ENCODE measurements at regions not wholly inside any gene's neighbourhood (a gene's known extent, or its start where the extent isn't known, plus 50 kb on each side); places are given as distances from the start of the nearest gene placed in this dataset.

DNA sequence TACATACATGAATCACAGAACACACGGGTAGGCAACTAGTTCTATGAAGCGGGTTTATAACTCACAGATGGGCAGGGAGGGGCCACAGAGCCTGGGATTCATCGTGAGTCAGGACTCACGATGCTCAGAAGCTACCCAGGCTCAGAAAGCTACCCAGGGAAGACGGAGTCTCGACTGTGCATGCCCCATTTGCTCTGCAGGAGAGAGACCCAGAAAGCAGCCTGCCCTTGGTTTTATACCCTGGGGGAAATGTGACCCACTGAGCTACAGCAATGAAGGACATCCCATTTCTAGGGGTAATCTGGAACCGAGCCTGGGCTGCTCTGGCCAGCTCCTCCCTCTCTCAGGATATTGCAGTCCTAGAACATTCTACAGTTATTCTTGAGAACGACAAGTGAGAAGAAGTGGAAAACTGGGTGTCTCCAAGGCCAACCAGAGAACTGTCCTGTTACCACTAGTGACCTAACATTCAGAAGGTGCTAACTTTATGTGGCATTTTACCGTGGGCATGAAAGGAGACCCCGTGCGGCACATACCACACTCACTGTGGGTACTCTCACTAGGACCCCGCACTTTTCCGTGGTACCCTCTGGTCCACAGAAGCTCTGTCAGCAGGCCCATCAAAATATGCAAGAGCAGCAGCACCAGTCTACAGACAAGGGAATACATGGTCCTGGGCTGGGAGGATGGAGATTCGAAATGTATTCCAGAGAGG is 201.9 kb upstream of the PMEPA1 start:
- DNase-seq (ENCODE audit: extremely low spot score): no peak
- TF ChIP-seq, protein P1, sequence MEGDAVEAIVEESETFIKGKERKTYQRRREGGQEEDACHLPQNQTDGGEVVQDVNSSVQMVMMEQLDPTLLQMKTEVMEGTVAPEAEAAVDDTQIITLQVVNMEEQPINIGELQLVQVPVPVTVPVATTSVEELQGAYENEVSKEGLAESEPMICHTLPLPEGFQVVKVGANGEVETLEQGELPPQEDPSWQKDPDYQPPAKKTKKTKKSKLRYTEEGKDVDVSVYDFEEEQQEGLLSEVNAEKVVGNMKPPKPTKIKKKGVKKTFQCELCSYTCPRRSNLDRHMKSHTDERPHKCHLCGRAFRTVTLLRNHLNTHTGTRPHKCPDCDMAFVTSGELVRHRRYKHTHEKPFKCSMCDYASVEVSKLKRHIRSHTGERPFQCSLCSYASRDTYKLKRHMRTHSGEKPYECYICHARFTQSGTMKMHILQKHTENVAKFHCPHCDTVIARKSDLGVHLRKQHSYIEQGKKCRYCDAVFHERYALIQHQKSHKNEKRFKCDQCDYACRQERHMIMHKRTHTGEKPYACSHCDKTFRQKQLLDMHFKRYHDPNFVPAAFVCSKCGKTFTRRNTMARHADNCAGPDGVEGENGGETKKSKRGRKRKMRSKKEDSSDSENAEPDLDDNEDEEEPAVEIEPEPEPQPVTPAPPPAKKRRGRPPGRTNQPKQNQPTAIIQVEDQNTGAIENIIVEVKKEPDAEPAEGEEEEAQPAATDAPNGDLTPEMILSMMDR (IDR thresholded peaks at IDR 0.05; ENCODE audit: control extremely low read depth, extremely low read depth, low read depth, missing control alignments): no peak
- POLR2A ChIA-PET: no interaction called here
- CTCF ChIA-PET: no interaction called here

DNA sequence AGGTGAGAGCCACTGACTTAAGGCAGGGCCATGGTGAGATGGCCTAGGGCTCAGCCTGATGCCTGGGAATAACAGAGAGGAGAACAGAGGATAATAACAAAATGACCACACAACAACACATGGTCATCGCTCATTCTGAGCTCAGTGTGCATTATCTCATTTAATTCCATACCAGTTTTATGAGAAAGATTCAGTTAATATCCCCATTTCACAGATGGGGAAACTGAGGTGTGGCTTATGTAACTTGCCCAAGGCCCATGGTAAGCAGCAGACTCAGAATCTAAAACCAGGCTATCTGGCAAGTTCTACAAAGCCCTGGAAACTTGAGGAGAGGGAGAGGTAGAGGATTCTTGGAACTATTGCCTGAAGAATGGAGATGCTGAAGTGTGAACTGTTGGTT is 200.9 kb upstream of the PMEPA1 start:
- POLR2A ChIA-PET: no interaction called here
- DNase-seq (ENCODE audit: extremely low spot score): no peak
- TF ChIP-seq, protein P1 (IDR thresholded peaks at IDR 0.05; ENCODE audit: control extremely low read depth, extremely low read depth, low read depth, missing control alignments): no peak
- CTCF ChIA-PET: no interaction called here

DNA sequence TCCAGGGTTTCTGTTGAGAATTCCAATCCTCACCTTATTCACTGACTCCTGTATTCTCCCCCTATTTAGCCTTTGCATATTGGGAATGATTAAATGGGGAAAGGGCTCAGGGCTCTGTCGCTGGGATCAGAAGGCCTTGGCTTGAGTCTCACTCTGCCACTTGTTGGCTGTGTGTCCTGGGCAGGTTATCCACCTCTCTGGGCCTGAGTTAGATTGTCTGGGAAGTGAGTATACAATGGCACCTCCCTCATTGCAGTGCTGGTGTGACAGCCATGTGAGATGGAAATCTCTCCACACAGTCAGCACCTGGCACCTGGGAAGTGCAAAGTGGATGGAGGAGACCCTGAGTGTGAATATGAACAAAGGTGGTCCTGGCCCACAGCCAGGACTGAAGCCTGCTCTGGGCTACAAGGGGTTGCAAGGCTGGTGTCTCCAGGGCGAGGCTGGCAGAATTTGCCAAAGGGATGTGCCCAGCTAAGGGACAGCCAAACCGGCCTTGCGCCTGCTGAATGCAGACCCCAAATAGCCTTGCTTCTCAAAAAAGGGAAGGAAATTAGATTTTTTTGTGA is 200.0 kb upstream of the PMEPA1 start:
- POLR2A ChIA-PET: no interaction called here

DNA sequence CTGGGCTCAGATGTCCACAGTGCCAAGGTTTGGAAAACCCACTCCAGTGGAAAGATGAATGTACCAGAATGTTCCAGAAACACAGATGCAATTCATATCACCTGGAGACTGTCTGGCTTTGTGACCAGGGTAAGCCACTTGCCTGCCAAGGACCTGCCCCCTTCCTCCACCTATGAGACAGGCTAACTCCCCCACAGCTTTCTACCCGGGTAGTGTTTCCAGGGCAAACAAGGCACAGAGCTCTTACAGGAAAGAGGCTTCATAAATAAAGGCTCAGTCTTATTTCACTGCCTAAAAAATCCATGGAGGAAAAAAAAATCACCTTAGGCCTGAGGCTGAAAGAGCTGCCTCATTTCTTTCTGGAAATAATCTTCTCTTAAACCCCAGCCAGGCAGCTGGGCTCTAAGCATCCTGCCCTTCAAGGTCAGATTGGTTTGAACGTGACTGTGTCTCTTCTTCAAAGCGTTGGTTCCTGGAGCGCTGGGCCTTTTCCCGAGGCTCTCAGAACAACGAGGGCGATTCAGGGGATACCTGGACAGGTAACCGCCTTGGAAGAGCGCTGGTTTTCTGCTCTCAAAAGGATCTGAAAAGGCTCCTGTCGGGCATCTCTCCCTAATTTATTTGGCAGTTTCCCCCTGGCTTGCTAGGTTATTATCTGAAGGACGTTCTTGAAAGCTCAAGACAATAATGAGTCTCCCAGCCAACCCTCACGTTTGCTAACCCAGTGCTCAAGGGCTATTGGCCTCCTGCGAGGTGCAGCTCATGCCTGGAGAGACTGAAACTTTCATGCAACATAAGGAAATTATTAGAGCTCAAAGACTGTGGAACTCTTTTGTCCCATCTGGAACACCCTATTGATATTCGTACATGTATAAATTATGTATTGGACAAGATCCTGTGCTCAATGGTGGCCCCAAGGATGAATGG is 199.2 kb upstream of the PMEPA1 start:
- TF ChIP-seq, protein P1 (IDR thresholded peaks at IDR 0.05; ENCODE audit: control extremely low read depth, extremely low read depth, low read depth, missing control alignments): no peak
- DNase-seq (ENCODE audit: extremely low spot score): no peak
- ChIA-PET CTCF (no interaction called here), POLR2A (no interaction called here)

More for the DNA sequence above, 200.0 kb upstream of the PMEPA1 start:
- DNase-seq (ENCODE audit: extremely low spot score): no peak
- CTCF ChIA-PET: no interaction called here
- TF ChIP-seq, protein P1 (IDR thresholded peaks at IDR 0.05; ENCODE audit: control extremely low read depth, extremely low read depth, low read depth, missing control alignments): no peak

DNA sequence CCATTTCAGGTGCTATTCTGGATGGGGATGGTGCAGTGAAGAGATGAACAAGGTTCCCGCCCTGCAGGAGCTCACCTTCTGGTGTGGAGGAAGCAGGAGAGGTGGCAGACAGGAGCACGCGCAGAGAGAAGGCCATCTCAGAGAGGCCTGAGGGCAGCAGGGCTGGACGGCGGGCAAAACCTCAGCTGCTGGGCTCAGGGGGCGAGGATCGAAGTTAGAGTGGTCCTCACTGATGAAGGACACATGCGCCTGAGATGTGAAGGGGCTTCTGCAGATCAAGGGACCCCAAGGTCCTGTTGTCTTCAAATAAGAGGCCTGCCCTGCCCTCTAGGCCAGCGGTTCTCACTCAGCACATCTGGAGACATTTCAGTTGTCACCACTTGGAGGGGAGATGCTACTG is 198.4 kb upstream of the PMEPA1 start:
- ChIA-PET POLR2A (no interaction called here), CTCF (no interaction called here)
- TF ChIP-seq, protein P1 (IDR thresholded peaks at IDR 0.05; ENCODE audit: control extremely low read depth, extremely low read depth, low read depth, missing control alignments): no peak
- no peak for DNase-seq (ENCODE audit: extremely low spot score)

DNA sequence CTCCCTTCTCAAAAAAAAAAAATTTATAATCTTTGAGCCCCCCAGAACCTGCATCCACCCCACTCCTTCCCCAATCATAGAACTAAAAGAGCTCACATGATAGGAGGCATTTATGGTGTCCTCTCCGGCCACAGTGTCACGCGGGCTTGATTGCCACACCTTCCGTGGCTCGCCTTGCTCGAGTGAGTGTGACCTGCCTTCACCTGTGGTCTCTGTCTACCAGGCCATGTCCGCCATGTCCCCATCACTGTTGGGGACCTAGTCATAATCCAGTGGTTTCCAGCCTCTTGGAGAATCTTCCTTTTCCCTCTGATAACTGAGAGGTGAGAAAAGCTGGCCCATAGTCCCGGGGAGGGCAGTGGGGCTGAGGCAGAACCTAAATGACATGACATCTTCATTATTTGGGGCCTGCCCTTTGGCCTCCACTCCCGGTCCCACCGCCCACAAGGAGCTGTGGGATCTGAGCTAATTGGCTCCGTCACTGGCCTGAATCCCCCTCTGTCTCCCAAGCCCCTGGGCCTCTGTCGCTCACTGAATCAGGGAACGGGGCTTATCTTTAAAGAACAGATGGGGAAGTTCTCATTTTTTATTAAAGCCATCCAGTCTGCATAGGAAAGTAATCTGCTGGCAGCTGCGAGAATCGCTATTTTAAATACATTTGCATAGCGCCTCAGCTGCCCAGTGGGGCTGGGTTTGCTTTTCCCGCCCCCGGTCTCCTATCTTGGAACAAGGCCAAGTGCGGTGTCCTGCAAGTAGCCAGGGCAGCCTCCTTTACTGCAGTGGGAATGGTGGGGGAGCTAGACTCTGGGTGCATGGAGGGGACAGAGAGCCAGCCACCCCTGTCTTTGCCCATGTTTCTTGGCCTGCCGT is 197.6 kb upstream of the PMEPA1 start:
- TF ChIP-seq, protein P1 (IDR thresholded peaks at IDR 0.05; ENCODE audit: control extremely low read depth, extremely low read depth, low read depth, missing control alignments): no peak
- POLR2A ChIA-PET: no interaction called here
- DNase-seq (ENCODE audit: extremely low spot score): no peak
- CTCF ChIA-PET: no interaction called here

Measured in GM10248 (cell line).